M059J (cell line): ENCODE measurements at regions not wholly inside any gene's neighbourhood (a gene's known extent, or its start where the extent isn't known, plus 50 kb on each side); places are given as distances from the start of the nearest gene placed in this dataset.
A peak's percentile ranks its signal among the peaks of the same experiment; 100 is the strongest.

Experiments used
- DNase-seq: peaks from one replicate; pipeline ENCODE4 v3.0.0-alpha.2; 2012; ENCODE audit warnings: low read depth

DNA sequence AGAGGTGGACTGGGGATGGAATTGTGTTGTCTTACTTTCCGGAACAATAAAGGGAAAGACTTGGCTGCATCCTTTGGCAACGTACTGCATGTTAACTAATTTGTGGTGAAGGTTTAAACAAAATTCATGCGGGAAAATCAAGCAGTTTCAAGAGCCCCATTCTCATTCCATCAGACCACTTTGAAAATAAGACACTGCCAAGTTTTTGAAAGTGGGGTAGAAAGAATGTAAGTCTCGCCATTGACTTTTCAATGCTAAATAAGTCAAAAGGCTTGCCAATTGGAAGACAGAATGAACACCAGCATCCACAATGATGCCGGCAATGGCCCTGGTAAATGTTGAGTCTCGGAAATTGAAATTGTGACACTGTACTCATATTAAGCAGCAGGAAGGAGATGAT lies 322.0 kb downstream of the RND3 start:
- DNase-seq = no peak

DNA sequence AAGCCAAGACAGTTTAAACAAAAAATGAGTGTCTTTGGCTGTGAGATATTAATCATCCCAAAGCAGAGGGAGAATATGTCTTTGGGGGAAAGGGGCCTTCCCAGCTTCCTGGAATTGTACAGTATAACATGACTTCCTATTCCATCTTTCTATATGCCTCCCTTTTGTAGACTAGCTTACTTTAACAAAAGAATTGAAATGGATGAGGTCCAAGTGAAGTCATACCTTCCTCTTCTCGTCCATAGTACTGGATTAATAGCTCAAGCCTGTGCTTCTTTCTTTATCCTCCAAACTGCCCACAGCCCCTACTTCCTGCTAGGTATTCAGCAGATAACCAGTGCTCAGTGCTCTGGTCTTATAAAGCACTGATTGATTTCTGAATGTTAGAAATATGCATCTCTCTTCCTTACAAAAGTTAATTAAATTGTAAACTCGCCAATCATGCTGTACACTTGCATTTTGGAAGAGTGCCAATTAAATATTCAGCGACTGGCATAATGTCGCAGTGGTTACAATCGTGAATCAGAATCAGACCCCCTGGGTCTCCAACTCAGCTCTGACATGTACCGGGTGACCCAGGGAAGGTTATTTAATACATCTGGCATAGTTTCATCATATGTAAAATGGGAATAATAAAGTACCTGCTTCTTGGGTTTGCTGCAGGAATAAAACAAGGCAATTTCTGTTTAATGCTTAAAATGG lies 325.1 kb downstream of the RND3 start:
- no peak for DNase-seq

DNA sequence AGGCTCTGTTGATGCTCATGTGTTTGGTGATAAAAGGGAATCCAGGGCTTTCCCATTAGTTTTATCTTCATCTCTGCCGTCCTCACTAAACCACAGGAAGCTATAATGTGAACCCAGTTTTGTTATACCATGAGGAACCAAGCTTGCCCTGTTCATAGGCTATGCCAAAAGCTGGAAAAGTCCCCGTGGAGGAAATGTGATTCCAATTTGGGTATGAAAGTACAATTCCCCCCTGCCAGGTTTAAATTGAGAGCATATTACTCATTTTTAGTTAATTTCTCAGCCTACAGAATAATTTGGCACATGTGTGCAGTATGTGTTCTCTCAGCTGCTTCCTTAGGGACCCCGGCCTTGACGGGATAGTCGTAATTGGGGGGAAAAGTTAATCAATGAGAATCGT lies 327.4 kb downstream of the RND3 start:
- no peak for DNase-seq

DNA sequence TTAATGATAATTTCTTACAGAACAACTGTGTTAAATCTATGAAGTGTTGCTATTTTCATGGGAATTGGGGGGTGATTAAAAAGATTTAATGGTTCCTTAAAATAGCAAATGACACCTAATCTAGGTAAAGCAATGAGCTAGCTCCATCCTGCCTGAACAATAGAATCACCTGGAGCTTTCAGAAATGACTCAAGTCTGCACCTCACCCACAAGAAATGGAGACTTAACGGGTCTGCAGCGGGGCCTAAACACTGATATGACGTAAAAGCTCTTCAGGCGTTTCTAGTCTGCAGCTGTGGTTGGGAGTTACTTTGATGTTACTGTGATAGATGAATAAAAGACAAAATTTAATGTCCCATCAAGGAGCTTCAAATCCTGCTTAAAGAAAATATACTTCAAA lies 328.2 kb downstream of the RND3 start:
- no peak for DNase-seq

DNA sequence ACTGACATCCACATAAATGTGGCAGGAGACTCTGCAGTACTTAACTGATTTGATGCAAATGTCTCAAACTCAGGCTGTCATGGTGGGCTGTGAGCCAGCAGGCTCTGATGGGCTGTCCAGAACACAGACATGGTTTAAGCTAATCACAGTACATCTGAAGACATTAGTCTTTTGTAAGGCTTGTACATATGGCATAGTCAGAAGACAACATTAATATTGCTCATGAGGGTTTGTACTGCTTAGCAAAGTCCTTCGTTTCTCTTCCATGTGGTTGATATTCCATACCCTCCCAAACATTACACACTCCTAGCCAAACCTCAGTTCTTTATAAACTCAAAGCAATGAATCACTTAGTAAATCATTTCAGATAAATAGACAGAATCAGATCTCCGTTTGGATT lies 330.6 kb downstream of the RND3 start:
- DNase-seq = no peak

DNA sequence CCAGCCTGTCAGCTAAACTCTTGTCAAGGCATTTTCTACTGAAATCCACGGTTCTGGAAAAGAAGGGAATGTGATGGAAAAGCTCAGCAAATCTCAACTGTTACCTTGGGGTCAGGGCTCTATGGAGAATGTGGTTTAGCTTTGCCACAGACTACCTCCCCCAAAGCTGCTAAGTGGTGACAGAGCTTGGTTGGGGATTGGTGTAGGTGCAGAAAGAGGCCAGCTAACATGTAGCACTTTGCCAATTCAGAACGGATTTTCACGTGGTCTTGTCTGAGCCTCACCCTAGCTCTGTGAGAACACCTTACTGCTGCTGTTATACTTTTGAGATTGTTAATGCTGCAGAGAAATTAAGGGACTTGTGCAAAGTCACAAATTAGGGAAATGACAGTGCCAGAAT lies 331.1 kb downstream of the RND3 start:
- no peak for DNase-seq

DNA sequence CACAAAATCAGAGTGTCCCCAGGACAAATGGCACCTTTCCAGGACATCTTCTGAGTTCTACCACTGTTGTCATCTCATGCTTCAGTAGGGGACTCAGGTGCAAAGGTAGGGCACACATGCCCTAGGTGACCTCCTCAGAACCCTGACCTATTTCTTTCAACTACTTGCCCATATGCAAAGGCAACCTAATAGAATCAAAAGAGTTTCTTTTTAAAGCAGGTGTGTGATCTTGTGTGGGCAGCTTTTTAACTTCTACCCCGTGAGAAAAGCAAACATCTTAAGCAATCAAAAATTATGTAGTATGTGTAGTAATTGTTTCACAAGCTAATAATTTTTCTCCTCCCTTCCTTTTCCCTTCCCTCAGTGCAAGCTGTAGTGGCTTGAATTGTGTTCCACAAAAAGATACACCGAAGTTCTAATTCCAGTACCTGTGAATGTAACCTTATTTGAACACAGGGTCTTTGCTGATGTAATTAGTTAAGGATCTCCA lies 333.1 kb downstream of the RND3 start:
- DNase-seq = no peak

DNA sequence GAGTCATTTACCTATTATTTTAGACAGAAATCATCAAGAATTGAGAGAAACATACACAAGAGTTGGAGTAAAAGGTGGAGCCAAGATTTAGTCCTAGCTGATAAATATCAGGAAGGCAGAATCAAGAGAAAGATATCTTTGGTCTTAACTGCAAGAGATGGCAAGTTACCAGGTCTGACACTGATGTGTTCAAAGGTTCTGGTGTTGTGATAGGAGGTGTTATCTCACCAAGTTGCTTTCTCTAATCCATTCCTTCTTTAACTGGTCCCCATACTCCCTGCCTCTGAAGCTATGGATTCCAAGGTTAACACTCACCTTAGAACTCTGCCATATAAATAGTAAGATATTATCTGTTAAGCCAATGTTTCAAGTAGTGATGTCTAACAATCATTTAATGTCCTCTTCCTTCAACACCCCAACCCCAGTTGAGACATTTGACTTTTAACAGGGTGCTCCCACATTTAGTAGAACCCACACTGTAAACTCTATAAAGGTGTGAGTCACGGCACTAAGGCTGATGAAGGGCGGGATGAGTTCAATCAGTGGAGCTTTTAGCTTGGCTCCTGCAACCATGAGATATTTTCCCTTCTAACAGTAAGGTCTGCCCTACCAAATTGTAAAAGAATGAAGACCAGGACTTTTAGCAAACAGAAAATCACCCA lies 333.7 kb downstream of the RND3 start:
- DNase-seq = no peak

DNA sequence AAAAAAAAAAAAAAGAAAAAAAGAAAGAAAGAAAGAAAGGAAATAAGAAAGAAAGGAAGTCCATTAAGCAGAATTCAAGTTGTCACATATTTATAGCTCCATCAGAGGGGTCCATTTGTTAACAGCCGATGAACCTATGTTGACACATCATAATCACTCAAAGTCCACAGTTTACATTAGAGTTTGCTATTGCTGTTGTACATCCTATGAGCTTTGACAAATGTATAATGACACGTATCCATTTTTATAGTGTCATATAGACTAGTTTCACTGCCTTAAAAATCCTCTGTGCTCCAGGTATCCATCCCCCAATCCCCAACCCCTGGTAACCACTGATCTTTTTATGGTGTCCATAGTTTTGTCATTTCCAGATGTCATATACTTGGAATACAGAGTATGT lies 335.2 kb downstream of the RND3 start:
- no peak for DNase-seq

DNA sequence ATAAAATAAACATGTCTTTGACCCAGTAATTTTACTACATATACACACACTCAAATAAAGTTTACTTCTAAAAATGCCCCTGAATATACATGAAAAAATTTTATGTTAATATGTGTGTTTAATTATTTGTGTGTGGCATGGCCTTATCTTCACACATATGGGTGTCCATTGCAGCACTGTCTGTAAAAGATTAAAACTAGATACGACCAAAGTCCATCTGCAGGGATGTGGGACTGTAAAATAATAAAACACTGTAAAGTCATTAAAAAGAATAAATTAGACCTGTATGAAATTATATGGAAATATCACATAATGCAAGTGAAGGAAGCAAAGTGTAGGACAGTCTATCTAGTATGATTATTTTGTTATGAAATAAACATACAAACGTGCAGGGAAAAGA lies 337.3 kb downstream of the RND3 start:
- no peak for DNase-seq

DNA sequence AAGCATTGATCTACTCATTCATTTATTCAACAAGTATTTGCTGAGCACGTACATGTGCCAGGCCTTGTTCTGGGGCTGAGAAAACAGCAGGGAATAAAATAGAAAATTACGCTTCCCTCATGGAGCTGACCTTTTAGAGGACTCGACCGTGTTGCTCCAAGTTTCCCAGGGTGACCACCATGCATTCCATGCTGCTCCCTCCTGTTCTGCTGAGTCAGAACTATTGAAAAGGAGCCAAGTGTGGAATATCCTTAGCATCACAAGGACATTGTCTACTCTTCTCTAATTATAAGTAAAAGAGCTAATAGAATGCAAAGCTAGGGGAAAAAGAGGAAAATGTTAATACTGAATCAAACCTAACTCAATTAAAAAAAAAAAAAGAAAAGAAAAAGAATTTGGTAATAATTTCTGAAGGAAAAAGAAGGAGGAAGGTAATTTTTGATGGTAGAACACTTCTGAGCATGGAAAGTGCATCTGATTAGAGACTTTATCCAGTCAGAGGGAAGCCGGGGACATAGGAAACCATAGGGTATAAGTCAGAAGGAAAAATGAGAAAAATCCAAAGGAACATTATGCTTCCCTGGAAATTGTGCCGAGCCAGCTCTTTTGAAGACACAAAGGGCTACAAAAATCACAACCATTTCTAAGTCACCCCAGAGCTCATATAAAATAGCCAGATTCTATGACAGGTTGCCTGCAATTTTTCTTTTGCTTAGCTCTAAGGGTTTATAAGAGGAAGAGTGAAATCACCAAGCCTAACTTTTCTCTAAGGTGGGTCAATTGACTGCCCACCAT lies 339.4 kb downstream of the RND3 start:
- no peak for DNase-seq

DNA sequence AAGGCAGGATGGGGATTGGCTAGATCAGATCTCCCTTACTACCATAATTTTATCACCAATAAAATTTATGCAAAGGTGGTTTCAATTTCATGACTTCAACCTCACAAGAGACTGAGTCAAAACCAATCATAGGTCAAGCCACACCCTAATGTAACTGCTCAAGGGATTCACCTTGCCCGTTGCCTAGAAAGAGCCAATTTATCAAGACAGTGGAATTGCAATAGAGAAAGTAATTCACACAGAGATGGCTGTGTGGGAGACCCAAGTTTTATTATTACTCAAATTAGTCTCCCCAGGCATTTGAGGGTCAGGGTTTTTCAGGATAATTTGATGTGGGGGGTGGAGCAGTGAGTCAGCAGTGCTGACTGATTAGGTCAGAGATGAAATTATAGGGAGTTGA lies 340.6 kb downstream of the RND3 start:
- DNase-seq = no peak

DNA sequence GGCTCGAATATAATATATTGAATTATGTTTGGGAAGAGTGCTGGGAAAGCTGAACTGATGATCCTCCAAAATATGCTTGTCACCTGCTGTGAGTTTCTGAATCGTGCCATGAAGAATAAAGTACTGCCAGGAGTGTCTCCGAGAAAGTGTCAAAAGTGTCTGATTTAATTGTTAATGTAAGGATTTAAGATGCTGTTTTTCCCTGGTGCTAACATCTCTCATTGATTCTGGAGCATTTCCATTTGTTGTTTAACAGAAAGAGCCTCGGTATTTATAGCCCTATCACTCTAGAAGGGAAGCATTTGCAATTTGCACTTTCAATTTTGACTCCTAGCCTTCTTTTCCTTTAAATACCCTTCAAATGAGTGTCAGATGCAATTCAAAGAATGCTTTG lies 342.2 kb downstream of the RND3 start:
- DNase-seq = no peak

DNA sequence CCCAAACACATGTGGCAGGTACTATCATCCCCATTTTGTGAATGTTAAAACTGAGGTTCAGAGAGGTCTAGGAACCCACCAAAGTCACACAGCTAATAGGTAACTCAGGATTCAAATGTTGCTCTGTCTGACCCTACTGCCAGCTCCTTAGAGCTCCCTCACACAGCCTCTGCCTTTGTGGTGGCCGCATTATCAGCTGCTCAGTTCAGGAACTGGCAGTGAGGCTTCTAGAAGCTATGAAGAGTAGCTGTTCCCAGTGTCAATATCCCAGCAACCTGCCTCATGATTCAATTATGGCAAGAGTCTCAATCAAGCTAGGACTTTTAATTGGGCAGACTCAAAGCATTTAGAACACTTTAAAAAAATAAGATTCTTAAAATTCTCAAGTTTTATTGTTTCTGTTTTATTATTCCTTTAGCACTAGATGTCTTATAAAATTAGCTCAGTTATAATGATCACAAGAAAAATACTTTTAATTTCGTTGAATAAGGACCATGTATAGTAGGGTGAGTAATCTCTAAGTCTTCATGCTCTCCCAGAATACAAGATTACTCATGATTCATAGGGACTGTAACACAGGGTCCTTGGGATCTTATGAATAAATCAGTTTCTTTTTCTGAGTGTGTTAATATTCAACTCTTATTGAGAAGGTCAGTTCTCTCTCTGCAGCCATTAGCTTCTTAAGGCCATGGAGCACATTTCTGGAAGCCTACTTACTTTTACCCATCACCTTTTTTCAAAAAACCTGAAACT lies 342.7 kb downstream of the RND3 start:
- peak; percentile 58 for DNase-seq

DNA sequence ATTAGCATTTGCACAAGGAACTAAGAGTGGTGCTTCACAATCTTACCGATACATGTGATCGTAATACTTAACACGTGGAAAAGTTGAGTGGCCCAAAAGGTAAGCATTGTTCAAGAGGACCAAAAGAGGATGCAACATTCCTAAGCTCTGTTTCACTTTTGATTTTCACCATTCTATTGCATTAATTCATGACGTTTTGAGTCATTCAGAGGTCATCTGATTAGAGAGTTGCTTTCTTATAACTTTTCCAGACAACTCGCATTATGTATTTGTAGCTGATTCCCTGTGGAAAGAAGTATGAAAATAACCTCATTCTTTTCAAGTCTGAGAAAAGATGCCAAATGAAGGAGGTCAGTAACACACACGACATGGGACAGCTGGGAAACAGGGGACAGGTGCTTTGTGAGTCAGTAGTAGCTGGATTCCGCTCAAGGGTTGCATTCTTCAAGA lies 344.4 kb downstream of the RND3 start:
- DNase-seq = peak; percentile 75

DNA sequence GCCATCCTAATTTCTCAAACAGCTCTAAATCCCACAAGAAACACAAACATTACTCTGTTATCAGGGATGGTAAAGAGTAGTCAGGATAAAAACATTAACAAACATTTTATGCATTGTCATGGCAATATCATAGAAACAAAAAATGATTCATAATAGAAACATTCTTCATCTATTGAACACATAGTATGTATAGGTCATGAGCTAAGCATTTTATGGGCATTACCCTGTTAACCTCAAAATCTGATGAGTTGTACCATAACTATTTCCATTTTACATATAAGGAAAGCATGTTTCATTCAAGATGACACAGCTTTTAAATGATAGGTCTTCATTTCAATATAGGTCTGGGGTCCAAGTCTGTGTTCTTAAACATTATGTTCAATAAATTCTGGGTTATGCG lies 344.9 kb downstream of the RND3 start:
- peak; percentile 54 for DNase-seq

DNA sequence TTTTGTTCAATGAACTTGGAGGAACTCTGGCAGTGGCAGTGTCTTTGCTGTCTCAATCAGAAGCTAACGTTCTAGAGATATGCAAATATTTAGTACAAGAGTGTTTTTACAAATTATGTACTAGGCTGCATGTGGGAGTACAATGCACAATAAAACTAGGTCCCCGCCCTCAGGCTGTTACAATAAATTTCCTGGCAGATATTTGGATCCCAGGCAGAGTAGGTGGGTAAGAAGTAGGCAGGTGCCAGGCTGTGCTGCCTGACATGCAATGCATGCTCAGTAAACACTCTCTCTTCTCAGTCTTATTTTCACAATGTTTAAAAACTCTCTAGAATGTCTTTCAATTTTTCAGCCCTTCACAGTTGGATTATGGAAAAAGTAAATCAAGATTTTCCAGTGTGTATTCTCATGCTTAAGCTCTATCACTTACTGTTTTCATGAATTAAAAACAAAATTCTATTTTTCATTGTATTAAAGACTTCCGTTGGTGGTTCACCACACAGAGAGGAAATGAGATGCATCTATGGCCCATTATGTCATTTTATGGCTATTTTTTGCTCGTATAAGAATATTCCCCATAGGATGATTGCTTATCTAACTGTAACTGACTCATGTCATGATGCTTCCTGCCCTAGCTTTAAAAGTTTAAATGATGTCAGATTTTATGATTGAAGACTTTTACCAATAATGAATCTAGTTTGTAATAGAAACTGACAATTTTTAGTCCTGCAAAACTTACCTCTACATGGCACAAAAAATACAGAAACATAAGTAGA lies 346.1 kb downstream of the RND3 start:
- peak; percentile 48 for DNase-seq

DNA sequence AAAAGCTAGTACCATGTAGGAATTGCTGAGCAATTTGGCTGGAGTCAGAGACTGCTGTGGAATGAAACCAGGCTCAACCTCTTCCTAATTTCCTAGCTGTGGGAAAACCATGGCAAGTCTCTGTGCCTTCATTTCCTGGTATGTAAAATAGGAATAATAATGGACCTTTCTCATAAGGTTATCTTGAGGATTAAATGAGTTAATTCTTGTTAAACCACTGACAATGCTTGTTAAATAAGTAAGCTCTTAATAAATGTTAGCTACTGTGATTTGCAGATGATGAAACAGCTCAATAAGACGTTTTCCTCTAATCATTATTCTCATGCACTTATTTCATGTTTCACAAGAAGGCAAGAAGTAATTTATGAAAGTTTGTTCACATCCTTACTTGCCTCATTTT lies 346.7 kb downstream of the RND3 start:
- no peak for DNase-seq

DNA sequence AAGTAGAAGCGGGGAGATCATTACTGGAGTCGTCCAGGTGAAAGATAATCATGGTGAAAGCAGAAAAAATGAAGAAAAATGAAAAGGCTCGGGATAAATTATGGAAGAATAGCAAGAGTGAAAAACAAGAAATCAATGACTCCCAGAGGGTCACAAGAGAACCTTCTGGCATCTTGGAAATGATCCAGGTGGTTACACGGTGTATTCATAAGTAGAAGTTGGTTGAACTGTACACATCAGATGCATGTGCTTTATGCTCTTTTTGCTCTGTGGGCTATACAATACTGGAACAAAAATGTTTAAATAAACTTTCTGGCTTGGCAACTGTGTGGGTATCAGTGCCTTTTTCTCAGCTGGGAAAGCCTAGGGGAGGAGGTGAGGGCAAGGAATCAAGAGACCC lies 348.9 kb downstream of the RND3 start:
- DNase-seq = no peak

DNA sequence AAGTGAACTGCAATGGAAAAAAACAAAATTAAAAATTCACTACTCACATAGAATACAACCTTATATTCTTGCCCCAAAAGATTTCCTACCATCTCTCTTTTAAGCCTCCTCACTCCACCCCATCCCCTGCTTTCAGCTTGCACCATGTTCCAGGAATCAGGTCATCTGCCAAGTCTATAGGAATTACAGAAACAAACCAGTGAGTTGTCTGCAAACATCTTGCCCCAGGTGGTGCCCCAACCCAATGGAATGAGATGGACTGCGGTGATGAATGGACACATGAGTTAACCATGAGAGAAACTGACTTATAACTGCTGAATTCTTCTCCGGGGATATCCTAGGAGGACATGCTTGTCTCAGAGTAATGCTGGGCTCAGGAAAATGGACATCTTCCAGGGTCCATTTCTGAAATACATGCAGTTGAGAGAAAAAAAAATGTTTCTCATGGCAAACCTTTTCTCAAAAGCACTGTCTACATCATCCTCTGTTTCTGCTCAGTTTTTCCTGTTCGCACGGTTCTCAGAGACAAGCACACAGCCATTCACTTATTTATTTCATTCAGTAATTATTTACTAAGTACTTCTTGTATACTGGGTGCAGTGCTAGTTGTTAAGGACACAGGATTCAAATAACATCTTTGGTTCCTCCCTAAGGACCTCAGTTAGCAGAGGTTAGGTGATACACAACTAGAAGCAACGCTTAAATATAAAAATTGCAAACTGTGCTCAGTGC lies 350.0 kb downstream of the RND3 start:
- no peak for DNase-seq

DNA sequence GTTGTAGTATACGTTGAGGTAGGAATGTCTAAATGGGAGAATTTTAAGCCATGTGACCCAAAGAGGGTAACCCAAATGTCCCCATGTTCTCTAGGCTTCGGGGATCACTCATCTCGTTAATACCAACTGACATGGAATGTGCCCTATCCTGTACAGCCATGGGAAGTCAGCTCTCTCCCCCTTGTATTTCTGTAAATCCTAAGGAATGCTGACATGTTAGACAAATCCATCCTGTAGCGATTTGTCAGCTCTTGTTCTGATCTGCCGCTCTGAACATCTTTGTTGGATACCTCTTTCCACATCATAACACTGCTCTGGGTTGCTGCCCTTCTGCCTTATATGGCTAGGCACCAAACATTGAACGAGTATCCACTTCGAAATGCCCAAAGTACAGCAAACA lies 350.6 kb downstream of the RND3 start:
- DNase-seq = no peak
